ENCODE measurements at regions not wholly inside any gene's neighbourhood (a gene's known extent, or its start where the extent isn't known, plus 50 kb on each side); places are given as distances from the start of the nearest gene placed in this dataset.

DNA sequence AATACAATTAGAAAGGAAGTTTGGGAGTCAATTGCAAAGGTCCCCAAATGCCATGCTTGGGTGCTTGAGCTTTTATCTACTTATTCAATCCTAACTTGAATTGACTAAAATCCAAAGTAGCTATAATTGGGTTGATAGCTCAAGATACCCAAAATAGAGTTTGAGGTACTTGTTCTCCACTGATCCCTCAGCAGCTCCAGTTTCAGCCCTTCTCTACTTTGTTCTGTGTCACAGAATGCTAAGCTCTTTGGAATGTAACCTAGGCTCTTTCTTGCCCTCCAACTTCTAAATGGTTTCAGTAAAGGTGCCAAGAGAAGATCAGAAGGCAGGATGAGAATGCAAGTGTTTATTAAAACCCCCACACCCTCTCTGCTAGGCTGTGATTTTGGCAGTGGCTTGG lies 251.4 kb upstream of the CLEC14A start:
- DNase-seq (ENCODE audit: low read depth) = no peak

DNA sequence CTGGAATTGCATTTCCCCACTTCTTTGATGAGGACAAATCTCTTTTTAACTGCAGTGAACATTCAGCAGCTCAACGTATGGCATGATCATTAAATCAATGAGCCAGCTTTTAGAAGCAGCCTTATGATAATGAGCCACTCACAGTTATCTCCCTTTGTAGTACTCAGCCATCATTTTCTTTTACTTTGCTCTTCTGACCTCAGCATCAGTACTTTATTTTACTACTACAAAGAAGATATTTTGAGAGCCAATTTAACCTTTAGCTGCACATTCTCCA lies 250.0 kb upstream of the CLEC14A start:
- DNase-seq (ENCODE audit: low read depth) = no peak

DNA sequence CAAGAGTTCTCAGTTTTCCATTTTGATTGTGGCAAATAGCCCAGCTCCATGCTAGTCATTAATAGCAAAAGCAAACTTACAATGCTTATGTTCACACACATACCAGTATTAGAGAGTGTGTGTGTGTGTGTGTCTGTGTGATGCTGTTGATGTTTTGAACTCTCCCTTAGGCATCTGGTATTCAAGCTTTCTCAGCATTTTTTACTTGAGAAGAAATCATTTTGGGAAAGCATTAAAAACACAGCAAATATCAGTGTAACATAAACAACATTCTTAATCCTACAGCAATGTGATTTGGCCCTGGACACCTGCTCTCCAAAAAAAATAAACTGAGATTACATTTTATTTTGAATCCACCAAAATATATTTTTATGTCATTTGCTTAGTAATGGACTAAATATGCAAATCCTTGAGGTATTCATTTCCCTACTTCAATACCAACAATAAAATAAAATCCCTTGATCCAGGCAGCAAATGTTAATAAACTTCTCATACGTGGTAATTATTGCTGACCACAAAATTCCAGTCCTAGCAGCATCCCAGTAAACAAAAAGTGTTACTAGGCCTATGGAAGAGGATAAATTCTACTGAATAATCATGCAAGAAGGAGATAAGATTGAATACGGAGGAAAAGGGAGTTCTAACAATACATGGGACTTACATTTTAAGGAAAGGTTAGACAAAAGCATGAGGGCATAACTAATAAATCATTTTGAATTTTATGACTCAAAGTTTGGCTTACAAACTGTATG lies 249.5 kb upstream of the CLEC14A start:
- no peak for DNase-seq (ENCODE audit: low read depth)

DNA sequence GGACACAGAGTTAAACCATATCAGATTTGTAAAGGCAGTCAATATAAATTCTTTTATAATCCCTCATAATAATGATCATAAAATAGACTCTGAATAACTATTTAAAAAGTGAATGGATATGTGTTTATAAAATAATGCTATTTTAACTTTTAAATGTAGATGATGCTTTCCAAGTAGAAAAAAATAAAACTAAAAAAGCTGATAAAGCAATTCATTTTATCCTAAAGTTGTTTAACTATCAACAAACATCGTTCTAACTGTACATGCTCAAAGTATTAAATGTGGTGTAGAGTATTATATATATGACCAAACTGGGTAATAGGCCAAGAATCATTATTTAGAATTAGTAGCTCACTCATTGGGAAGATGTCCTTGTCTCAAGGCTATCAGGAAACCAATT lies 248.3 kb upstream of the CLEC14A start:
- no peak for DNase-seq (ENCODE audit: low read depth)

DNA sequence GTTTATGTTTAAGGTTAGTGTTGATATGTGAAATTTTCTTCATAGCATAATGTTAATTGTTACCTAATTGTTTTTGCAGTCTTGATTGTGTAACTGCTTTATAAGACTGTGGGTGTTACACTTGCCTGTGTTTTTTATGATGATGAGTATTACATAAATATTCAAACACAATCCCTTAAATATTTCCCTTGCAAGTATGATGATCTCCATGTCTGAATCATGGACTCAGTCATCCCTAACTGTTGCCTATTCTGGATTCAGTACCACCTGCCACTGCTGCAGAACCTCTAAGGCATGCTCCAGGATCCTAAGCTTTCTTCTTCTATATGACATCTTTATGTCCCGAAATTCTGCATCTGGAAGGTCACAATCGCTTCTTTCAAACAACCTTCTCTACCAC lies 246.3 kb upstream of the CLEC14A start:
- no peak for DNase-seq (ENCODE audit: low read depth)

DNA sequence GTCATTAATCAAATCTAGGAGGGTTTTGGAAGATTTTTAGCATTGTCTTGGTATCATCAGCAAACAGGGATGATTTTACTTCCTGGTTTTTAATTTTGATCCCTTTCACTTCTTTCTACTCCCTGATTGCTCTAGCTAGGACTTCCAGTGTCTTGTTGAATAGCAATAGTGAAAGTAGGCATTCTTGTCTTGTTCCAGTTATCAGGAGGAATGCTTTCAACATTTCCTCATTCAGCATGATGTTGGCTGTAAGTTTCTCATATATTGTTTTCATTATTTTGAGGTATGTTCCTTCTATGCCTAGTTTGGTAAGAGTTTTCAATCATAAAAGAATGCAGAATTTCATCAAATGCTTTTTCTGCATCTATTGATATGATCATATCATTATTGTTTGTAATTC lies 244.2 kb upstream of the CLEC14A start:
- DNase-seq (ENCODE audit: low read depth) = no peak

DNA sequence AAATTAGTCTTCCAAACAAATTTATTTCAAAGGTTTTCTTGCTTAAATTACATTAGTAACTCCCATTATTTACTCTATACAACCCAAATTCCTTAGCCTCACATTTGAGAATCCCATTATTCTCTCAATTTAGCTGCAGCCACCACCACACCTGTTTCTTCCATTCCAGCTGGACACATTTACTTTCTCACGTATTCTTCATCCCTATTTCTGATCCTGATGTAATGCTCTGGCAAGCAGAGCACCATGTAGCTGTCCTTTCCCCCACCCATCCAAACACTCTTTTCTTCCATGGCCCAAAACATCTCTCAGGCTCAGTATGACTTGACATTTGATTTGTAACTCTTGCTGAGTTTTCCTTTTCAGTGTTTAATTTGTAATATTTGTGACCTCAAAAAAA lies 240.2 kb upstream of the CLEC14A start:
- no peak for DNase-seq (ENCODE audit: low read depth)

DNA sequence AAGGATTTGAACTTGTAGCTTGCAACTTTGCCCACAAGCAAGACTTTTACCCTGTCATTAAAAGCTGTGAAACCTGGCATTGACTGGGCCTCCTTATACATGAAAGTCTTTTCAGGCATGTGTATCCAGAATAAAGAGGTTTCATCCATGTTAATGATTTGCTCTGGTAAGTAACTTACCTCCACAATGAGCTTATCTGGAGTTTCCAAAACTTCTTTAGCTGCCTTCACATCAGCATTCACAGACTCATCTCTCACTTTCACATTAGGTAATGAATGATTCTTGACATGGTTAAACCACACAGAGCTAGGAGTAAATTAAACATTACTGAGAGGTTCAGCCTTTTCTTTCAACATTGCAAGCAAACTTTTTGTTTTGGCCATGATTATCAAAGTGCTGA lies 234.4 kb upstream of the CLEC14A start:
- no peak for DNase-seq (ENCODE audit: low read depth)

DNA sequence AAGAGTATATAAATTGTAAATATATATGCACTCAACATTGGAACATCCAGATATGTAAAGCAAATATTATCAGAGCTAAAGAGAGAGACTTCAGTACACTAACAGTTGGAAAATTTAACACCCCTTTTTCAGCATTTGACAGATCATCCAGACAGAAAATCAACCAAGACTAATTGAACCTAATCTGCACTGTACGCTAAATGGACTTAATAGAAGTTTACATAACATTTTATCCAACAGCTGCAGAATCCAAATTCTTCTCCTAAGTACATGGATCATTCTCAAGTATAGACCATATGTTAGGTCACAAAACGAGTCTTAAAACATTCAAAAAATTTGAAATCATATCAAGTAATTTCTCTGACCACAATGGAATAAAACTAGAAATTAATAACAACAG lies 229.1 kb upstream of the CLEC14A start:
- DNase-seq (ENCODE audit: low read depth) = no peak

DNA sequence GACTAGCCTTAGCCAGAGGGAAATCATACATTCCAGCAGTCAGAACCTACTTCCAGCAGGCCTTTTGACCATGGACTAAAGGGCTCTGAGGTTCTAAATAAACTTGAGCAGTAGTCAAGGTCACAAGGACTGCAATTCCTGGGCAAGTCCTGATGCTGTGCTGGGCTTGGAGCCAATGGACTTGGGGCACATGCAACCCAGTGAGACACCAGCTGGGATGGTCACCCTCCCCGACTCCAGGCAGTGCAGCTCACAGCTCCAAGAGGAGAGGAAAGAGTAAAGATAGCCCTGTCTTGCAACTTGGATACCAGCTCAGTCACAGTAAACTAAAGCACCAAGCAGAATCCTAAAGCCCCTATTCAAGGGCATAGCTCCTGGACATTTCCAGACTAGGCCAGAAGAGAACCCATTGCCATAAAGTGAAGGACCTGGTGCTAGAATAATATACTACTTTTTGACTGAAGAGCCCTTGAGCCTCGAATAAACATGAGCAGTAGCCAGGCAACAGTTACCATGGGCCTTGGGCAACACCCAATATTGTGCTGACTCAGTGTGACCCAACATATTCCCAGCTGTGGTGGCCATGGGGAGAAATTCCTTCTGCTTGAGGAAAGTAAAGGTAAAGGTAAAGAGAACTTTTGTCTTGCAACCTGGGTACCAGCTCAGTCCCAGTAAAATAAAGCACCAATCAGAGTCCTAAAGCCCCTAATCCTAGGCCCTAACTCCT lies 226.2 kb upstream of the CLEC14A start:
- no peak for DNase-seq (ENCODE audit: low read depth)

DNA sequence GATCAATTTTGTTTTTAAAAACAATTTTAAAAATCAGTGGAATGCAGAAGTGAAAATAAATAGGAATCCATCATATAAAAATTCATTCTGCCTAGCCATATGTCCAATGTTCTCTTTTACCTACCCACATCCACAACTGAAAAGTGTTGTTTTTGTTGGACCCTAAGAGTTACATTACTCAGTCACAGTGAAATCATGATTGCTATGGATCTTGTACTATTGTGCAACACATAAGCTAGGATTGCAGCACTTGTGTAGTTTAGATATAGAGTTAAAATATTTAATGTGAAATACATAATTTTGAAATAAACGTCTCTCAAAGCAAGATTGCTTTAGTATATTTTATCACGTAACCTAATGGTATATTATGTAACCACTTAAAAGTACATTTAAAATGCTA lies 213.3 kb upstream of the CLEC14A start:
- DNase-seq (ENCODE audit: low read depth) = no peak

DNA sequence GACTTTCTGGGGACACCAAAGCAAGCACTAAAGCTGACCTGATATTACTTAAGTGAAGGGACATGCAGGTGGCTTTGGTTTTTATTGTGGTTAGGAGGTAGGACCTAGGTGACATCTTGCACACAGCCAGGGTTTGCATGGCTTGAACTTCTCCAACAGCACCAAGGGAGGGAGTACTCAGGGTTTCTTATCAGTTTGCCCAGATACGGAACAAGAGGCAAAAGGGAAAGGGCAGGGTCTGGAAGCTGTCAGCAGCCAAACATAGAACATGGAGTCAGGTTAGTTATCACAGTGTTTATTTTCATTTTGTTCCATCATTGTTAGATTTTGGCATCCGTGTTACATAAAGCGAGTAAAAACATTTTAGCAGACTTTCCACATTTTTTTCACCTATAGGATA lies 186.3 kb upstream of the CLEC14A start:
- DNase-seq (ENCODE audit: low read depth) = no peak

DNA sequence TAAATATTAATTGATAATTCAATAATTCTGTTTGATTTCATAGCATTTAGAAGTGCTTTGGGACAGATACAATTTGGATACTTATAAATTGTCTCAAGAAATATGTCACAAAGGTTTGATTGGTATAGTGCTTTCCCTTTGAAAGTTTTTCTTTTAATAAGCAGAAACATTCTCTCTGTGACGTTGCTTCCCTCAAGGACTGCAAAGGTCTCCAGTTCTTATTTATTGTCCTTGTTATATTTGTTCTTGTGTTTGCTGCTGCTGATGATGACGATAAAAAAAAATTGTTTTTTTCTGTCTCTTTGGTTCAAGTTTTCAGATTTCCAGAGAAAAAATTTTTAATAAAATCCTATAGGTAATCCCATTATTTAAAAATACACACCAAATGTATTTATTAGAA lies 176.3 kb upstream of the CLEC14A start:
- no peak for DNase-seq (ENCODE audit: low read depth)

DNA sequence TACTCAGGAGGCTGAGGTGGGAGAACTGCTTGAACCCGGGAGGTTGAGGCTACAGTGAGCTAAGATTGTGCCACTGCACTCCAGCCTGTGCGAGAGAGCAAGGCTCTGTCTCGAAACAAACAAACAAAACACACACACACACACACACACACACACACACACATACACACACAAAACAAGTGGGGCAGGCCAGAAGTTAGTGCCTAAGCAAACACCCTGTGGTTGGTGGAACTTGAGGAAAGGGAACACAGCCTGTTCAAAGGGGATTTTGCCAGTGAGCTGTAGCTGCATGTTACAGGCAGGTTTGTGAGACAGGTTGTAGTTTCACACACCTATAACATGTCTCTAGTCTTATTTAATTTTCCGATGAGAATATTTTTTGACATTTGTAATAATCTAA lies 175.3 kb upstream of the CLEC14A start:
- no peak for DNase-seq (ENCODE audit: low read depth)

DNA sequence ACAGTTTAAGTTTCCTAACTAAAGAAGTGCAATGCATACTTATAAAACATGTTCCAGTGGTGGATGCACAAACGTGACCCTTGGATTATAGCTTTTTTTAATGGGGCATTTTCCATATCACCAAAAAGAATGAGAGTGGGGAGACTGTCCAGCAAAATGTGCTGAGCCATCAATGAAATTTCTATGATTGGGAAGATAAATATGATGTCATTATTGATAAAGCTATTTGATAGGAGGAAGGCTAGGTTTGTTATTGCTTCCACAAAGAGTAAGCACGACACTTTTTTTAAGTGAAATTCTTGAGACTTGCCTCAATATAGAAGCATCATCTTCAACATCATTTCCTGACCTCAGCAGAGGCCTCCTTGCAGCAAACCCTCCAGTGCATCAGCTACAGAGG lies 174.6 kb upstream of the CLEC14A start:
- no peak for DNase-seq (ENCODE audit: low read depth)

DNA sequence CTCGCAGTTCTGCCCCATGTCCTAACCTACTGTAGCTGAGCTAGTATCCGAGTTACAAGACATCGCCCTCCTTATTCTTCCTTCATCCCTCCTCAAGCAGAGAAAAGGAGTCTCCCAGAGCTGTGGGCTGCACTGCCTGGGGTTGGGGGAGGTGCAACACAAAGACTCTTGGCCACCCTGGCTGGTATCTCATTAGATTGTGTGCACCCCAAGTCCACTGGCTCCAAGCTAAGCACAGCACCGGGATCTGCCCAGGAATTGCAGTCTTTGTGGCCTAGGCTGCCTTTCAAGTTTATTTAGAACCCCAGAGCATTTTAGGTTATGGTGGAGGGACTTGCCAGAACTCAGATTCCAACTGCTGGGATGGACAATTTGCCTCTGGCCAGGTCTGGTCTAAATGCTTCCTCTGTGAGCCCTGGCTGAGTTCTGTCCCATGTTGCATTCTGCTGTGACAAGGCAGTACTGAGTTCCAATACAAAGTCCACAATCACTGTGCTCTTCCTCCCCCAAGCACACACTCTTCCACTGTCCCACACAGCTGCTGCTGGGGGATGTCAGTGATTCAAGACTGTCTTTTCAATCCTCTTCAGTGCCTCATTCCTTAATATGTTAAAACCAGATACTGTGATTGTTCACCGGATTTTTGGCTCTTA lies 169.6 kb upstream of the CLEC14A start:
- DNase-seq (ENCODE audit: low read depth) = no peak

DNA sequence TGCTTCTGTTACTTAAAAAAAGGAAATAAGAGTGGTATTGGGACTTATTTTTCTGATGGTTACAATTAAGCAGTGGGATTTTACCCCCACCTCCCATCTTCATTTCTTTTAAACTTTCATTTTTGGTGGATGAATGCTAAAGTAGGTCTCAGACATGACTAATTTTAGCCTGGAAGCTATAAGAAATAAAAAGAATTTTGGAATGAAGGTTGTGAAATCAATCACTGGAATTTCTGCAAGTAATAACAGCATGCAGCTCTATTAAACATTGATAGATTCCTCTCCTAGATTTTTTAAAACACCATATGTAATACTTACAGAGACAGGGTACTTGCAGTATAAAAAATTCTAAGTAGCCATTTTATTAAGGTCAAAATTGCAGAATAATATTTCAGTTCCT lies 164.2 kb upstream of the CLEC14A start:
- no peak for DNase-seq (ENCODE audit: low read depth)

DNA sequence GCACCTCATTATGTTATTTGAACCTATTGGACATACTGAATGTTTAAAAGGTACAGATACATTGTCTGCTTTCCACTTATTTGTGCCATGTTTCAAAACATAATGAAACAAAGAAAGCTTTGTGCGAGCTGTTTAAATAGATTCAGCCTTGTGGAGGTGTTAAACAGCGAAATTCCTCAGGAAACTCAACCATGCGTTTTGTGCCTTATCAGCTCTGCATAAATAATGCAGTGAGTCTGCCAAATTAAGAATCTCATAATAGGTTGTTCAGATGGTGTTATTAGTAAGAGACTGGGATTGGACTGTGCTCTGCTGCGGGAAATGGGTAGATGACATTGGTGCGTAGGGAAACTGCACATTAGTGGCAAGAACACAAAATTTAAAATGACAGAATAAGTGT lies 163.7 kb upstream of the CLEC14A start:
- no peak for DNase-seq (ENCODE audit: low read depth)

DNA sequence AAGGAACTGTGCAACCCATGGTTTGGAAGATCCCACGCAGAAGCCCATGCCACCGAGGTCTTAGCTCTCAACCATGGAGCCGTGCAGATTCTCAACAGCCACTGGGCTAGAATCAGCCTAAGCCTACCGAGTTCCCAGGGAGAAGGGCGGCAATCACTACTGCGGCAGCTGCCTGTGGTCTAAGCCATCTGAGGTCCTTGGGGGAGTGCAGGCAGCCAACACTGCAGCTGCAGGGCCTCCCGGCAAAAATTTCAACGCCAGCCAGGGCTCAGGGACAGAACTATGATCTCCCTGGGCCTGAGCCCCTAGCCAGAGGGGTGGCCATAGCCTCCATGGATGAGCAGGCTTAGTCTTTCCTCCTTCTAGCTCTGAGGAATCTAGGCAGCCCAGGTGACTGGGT lies 156.8 kb upstream of the CLEC14A start:
- DNase-seq (ENCODE audit: low read depth) = no peak

DNA sequence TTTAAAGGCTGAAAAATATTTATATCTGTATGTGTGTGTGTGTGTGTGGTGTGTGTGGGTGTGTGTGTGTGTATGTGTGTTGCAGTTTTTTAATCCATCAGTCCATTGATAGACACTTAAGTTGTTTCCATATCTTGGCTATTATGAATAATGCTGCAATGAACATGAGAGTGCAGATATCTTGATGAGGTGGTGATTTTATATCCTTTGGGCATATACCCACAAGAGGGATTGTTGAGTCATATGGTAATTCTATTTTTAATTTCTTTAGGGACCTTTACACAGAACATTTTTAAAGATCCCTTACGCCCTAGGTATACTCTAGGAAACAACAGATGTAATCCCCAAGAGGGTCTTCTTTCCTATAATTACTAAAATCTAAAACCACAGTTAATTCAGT lies 154.5 kb upstream of the CLEC14A start:
- DNase-seq (ENCODE audit: low read depth) = no peak

DNA sequence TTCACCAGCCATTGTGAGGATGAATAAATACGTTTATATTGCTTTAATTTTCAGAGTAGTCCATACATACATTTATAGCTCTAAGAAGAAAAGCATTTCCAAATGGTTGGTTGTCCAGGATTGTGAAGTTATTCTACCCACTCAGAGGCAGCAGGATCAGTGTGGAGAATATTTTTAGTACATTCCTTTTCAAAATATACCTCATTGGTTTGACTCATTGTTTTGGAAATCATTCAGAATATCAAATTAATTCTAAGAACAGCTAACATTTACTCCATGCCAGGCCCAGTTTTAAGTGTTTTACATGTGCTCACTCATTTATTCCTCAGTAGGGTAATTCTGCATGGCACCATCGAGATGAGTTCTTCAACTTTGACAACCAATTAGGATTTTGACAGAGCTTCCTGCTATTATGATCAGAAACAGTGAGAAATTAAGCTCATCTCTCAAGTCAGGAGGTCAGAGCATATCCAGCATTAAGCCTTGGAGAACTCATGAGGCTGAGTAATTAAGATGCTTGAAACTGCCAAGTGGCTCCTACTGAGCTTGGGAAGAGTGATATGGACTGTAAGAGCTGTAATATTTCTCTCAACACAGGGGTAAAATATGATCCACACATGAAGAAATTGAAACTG lies 153.3 kb upstream of the CLEC14A start:
- DNase-seq (ENCODE audit: low read depth) = no peak

DNA sequence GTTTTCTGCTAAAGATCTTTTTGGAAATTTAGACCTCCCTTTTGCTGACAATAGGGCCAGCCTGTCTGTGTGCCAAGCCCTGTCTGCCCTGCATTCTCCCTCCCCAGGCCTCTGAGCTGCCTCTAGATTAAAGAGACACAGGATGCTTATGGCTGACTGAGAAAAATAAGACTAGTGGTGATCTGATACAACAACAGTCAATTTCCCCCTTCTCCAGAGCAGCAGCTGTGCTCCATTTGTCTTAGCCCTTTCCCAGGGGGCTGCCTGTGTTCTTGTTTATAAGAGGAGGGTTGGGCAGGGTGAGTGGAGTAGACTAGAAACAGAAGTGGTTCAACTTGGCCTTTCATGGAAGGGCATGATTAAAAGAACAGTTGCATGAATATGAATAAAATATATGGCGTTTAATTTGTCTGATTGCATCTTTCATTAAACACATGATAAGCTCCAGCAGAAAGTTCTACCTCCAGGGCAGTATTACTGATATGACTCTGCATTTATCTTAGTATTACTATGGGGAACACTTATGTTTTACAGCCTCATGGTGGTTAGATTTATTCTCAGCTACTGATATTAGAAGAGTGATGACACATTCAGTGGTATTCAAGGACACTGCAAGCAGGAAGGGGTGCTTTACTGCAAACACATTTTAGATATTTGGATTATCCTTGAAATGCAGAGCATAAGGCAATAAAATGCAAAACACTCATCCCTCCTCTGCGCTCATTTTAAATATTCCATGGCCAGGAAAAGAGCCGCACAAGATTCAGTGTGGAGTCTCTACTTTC lies 150.2 kb upstream of the CLEC14A start:
- DNase-seq (ENCODE audit: low read depth) = no peak

Measured in stimulated activated CD8-positive, alpha-beta memory T cell treated with anti-CD3 and anti-CD28 coated beads, Interleukin-7, amount 100 ng/mL, for 24 hours (primary cell).